Hepatocyte (in vitro differentiated cells): ENCODE measurements at regions not wholly inside any gene's neighbourhood (a gene's known extent, or its start where the extent isn't known, plus 50 kb on each side); places are given as distances from the start of the nearest gene placed in this dataset.

Source experiments
- EZH2 ChIP-seq: fragments of 200-600 bp; sonication (generic); IDR thresholded peaks from 2 replicates; pipeline ENCODE4 v1.6.1; 2016; ENCODE audit warnings: antibody characterized with exemption, mild to moderate bottlenecking, borderline replicate concordance
- TF ChIP-seq, protein P1 (sequence below): fragments of 200-600 bp; sonication (generic); IDR thresholded peaks from 2 replicates; pipeline ENCODE4 v1.5.1; 2016; ENCODE audit warnings: antibody characterized with exemption, mild to moderate bottlenecking; ENCODE audit not compliant: poor library complexity

DNA sequence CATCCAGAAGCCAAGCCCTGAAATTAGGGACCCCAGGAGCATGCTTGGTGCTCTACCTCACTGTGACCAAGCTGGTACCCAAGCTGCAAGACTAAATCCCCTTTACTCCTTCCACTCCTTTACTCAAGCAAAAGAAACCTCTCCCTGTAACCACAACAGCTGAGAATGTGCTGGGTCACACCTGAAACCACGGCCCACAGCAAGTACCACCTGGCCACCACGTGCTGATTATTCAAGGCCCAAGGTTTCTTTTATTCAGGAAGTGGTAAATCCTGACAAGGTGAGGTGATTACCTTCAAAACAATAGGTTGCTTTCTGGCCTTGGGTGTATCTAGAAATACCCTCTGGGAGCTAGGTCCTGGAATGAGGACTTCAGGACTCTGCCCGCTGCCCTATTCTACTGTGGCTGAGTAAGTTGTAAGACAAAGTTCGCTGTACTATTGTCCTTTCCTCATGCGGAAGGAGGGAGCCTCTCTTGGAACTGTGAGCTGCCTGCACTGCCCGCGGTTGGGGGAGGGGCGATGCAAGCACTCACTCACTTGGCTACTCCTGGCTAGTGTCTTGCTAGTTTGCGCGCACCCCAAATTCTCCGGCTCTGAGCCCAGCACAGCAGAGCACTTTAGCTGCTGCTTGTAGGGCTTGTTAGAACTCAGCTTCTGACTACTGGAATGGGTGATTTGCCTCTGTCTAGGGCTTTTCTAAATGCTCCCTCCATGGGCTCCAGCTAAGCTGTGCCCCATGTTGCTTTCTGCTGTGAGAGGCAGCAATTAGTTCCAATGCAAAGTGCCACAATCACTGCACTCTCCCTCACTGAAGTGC is 487.1 kb upstream of the CNTN3 start:
- TF ChIP-seq, protein P1, sequence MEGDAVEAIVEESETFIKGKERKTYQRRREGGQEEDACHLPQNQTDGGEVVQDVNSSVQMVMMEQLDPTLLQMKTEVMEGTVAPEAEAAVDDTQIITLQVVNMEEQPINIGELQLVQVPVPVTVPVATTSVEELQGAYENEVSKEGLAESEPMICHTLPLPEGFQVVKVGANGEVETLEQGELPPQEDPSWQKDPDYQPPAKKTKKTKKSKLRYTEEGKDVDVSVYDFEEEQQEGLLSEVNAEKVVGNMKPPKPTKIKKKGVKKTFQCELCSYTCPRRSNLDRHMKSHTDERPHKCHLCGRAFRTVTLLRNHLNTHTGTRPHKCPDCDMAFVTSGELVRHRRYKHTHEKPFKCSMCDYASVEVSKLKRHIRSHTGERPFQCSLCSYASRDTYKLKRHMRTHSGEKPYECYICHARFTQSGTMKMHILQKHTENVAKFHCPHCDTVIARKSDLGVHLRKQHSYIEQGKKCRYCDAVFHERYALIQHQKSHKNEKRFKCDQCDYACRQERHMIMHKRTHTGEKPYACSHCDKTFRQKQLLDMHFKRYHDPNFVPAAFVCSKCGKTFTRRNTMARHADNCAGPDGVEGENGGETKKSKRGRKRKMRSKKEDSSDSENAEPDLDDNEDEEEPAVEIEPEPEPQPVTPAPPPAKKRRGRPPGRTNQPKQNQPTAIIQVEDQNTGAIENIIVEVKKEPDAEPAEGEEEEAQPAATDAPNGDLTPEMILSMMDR, result no peak
- TF ChIP-seq EZH2, result no peak
